BE2C (cell line): ENCODE measurements at regions not wholly inside any gene's neighbourhood (a gene's known extent, or its start where the extent isn't known, plus 50 kb on each side); places are given as distances from the start of the nearest gene placed in this dataset.

ENCODE experiments used
- DNase-seq: peaks from one replicate; pipeline ENCODE4 v3.0.0-alpha.2; 2020
- H3K27me3 ChIP-seq: fragments of 250-450 bp; sonication (Bioruptor Pico); 2 replicates; pipeline ENCODE4 v1.5.1; 2020; ENCODE audit warnings: mild to moderate bottlenecking
- H3K36me3 ChIP-seq: fragments of 250-450 bp; sonication (Bioruptor Pico); 2 replicates; pipeline ENCODE4 v1.5.1; 2020; ENCODE audit warnings: mild to moderate bottlenecking
- H3K4me1 ChIP-seq: fragments of 250-450 bp; sonication (Bioruptor Pico); 2 replicates; pipeline ENCODE4 v1.5.1; 2020
- H3K4me3 ChIP-seq: 2 replicates; pipeline ENCODE4 v1.5.1; 2011; ENCODE audit warnings: low read depth, low read length
- H3K9me3 ChIP-seq: fragments of 250-450 bp; sonication (Bioruptor Pico); 2 replicates; pipeline ENCODE4 v1.5.1; 2020
- TF ChIP-seq, protein P1 (sequence below): IDR thresholded peaks from 2 replicates; pipeline ENCODE4 v1.5.1; 2012; ENCODE audit warnings: mild to moderate bottlenecking, low read depth, low read length

- H3K36me3 ChIP-seq: no peaks in the 10 kb centered on the region
- TF ChIP-seq, protein P1, sequence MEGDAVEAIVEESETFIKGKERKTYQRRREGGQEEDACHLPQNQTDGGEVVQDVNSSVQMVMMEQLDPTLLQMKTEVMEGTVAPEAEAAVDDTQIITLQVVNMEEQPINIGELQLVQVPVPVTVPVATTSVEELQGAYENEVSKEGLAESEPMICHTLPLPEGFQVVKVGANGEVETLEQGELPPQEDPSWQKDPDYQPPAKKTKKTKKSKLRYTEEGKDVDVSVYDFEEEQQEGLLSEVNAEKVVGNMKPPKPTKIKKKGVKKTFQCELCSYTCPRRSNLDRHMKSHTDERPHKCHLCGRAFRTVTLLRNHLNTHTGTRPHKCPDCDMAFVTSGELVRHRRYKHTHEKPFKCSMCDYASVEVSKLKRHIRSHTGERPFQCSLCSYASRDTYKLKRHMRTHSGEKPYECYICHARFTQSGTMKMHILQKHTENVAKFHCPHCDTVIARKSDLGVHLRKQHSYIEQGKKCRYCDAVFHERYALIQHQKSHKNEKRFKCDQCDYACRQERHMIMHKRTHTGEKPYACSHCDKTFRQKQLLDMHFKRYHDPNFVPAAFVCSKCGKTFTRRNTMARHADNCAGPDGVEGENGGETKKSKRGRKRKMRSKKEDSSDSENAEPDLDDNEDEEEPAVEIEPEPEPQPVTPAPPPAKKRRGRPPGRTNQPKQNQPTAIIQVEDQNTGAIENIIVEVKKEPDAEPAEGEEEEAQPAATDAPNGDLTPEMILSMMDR: no peak
- no peaks in the 10 kb centered on the region for H3K27me3 ChIP-seq
- H3K4me1 ChIP-seq: no peaks in the 10 kb centered on the region
- H3K9me3 ChIP-seq: no peaks in the 10 kb centered on the region
- no peak for DNase-seq
- H3K4me3 ChIP-seq: no peak overlapping the region
These were observed 434.0 kb downstream of the FOXO1 start for GRCh38 chr13:40232311-40233040.

- Histone ChIP-seq H3K36me3 (no peaks in the 10 kb centered on the region), H3K4me1 (no peaks in the 10 kb centered on the region), H3K4me3 (no peak overlapping the region), H3K27me3 (no peaks in the 10 kb centered on the region), H3K9me3 (no peaks in the 10 kb centered on the region)
- no peak for DNase-seq
- TF ChIP-seq, protein P1: no peak
These were observed 432.7 kb downstream of the FOXO1 start for GRCh38 chr13:40233731-40234195.

DNA sequence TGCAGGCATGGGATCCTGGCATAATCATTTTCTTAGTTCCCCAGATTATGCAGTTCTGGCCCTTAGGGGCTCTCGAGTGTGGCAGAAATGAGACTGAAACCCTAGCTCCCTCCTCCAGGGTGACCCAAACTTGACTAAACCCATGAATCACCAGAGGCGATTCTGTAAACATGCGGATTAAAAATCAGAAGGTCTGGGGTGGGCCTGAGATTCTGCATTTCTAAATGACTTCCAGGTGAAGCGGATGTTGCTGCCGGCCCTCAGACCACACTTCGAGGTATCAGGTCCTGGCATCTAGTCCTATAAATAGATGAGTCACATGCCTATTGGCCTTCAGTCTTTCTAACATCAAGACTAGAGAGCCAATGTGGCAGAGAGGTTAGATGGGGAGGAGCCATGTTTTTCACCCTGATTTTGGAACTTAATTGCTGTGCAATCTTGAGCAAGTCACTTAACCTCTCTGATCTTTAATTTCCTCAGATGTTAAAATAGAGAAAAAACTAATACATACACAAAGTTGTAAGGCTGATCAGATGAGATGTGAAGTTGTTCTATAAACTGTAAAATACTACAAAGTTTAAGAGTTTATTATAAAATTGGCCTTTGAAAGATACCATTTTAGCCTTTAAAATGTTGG is 431.2 kb downstream of the FOXO1 start:
- no peak for DNase-seq
- Histone ChIP-seq H3K4me1 (no peaks in the 10 kb centered on the region), H3K4me3 (no peak overlapping the region), H3K9me3 (no peaks in the 10 kb centered on the region), H3K27me3 (no peaks in the 10 kb centered on the region), H3K36me3 (no peaks in the 10 kb centered on the region)
- TF ChIP-seq, protein P1: no peak

GRCh38 chr13:40236566-40237168 is 429.8 kb downstream of the FOXO1 start:
- H3K9me3 ChIP-seq: no peaks in the 10 kb centered on the region
- no peak for DNase-seq
- no peaks in the 10 kb centered on the region for H3K4me1 ChIP-seq
- no peaks in the 10 kb centered on the region for H3K27me3 ChIP-seq
- H3K36me3 ChIP-seq: no peaks in the 10 kb centered on the region
- TF ChIP-seq, protein P1: no peak
- H3K4me3 ChIP-seq: no peak overlapping the region

DNA sequence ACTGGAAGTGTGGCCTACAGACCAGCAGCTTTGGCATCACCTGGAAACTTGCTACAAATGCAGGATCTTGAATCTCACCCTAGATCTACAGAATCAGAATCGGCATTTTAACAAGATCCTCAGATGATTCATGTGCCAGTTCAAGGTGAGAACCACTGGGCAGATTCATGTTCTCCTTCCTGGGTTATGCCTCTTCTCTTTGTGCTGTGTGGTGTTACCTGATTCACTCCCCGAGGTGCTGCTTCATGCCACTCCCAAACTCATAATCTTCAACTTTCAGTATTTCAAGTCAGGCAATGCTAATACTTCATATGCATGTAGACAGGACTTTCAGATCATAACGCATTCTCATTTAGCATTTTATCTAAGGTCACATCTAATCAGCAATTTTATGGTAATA is 427.7 kb downstream of the FOXO1 start:
- H3K4me1 ChIP-seq: no peaks in the 10 kb centered on the region
- H3K36me3 ChIP-seq: no peaks in the 10 kb centered on the region
- TF ChIP-seq, protein P1: no peak
- no peak overlapping the region for H3K4me3 ChIP-seq
- H3K27me3 ChIP-seq: no peaks in the 10 kb centered on the region
- H3K9me3 ChIP-seq: no peaks in the 10 kb centered on the region
- DNase-seq: no peak

DNA sequence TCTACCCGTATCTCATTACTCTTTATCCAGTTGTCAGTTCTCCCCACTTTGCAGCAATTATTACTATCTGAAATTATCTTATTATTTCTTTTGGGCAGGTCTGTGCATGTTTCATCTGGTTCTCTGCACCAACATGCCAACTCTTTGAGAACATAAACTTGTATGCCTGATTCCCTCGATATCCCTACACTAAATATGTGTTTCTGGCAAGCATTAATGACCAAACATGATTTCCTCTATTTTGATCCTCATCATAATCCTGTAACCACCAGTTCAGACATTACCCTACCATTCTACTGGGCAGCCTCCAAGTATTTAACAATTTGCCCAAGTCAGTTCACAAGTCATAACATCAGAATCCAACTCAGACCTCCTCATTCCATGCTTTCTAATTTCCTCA is 426.1 kb downstream of the FOXO1 start:
- H3K4me3 ChIP-seq: no peak overlapping the region
- no peaks in the 10 kb centered on the region for H3K9me3 ChIP-seq
- TF ChIP-seq, protein P1: no peak
- H3K27me3 ChIP-seq: no peaks in the 10 kb centered on the region
- no peaks in the 10 kb centered on the region for H3K4me1 ChIP-seq
- no peaks in the 10 kb centered on the region for H3K36me3 ChIP-seq
- no peak for DNase-seq
